Spleen (tissue), 7 donors: ENCODE measurements at regions not wholly inside any gene's neighbourhood (a gene's known extent, or its start where the extent isn't known, plus 50 kb on each side); places are given as distances from the start of the nearest gene placed in this dataset.

Experiments
- POLR2A ChIP-seq, 3 donors: fragments of 450-650 bp; IDR thresholded peaks; one replicate each; pipeline ENCODE4 v1.5.1; 2017; ENCODE audit warnings: antibody characterized with exemption in 3 of 3, mild to moderate bottlenecking in 1 of 3
- TF ChIP-seq, protein P1 (sequence below), 11 experiments: fragments of 200-600 bp in 7 of 11; fragments of 450-650 bp in 4 of 11; sonication (generic) in 4 of 11; IDR thresholded peaks in 8 of 11; conservative IDR thresholded peaks in 3 of 11; 1 replicate in 7 of 11; 2 replicates in 4 of 11; pipeline versions ENCODE4 v1.4.0 to v1.8.0; 2016 to 2021; ENCODE audit warnings: antibody characterized with exemption in 11 of 11, inconsistent platforms in 4 of 11, mild to moderate bottlenecking in 1 of 11
- donor health status: DM: no; HTN: no; CAD: no; lungs with moderate emphysema.
- donor health status: DM: no; HTN: no; CAD: no.
- donor health status: DM: no; HTN: no; CAD: no.

DNA sequence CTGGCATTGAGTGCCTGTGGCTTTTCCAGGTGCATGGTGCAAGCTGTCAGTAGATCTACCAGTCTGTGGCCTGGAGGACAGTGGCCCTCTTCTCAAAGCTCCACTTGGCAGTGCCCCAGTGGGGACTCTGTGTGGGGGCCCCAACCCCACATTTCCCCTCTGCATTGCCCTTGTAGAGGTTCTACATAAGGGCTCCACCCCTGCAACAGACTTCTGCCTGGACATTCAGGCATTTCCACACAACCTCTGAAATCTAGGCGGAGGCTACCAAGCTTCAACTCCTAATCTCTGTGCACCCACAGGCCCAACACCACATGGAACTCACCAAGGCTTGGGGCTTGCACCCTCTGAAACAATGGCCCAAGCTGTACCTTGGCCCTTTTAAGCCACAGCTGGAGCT is 102.7 kb upstream of the PLEKHG7 start:
- TF ChIP-seq POLR2A (IDR thresholded peaks at IDR 0.05) = no peak
- TF ChIP-seq, protein P1, sequence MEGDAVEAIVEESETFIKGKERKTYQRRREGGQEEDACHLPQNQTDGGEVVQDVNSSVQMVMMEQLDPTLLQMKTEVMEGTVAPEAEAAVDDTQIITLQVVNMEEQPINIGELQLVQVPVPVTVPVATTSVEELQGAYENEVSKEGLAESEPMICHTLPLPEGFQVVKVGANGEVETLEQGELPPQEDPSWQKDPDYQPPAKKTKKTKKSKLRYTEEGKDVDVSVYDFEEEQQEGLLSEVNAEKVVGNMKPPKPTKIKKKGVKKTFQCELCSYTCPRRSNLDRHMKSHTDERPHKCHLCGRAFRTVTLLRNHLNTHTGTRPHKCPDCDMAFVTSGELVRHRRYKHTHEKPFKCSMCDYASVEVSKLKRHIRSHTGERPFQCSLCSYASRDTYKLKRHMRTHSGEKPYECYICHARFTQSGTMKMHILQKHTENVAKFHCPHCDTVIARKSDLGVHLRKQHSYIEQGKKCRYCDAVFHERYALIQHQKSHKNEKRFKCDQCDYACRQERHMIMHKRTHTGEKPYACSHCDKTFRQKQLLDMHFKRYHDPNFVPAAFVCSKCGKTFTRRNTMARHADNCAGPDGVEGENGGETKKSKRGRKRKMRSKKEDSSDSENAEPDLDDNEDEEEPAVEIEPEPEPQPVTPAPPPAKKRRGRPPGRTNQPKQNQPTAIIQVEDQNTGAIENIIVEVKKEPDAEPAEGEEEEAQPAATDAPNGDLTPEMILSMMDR (IDR thresholded peaks at IDR 0.05 in 8 of 11, conservative IDR thresholded peaks at IDR 0.05 in 3 of 11) = no peak
